GM23338 (cell line): ENCODE measurements at regions not wholly inside any gene's neighbourhood (a gene's known extent, or its start where the extent isn't known, plus 50 kb on each side); places are given as distances from the start of the nearest gene placed in this dataset.

Experiments
- CTCF ChIP-seq, 2 experiments: fragments of 200-600 bp in 1 of 2; sonication (generic) in 1 of 2; conservative IDR thresholded peaks; 2 replicates each; pipeline versions ENCODE4 v1.5.1 to v1.6.1; 2016 to 2017; ENCODE audit warnings: antibody characterized with exemption in 2 of 2, low read depth in 2 of 2, mild to moderate bottlenecking in 2 of 2, moderate library complexity in 1 of 2
- JUNB ChIP-seq: IDR thresholded peaks from one replicate; pipeline ENCODE4 v1.6.1; 2016; ENCODE audit warnings: antibody characterized with exemption; ENCODE audit not compliant: unreplicated experiment

GRCh38 chr12:97982684-97983083 is 520.1 kb downstream of the RMST start:
- TF ChIP-seq CTCF (conservative IDR thresholded peaks at IDR 0.05; ENCODE audit: low read depth in 2 of 2) = no peak
- TF ChIP-seq JUNB = no peak
